Osteoblast (primary cell): ENCODE measurements at regions not wholly inside any gene's neighbourhood (a gene's known extent, or its start where the extent isn't known, plus 50 kb on each side); places are given as distances from the start of the nearest gene placed in this dataset.

Experiments used
- DNase-seq: peaks from one replicate; pipeline ENCODE4 v3.0.0; 2011; ENCODE audit warnings: low spot score, mixed read lengths; ENCODE audit not compliant: insufficient read length; ENCODE audit errors: missing footprints
- H2AFZ ChIP-seq: 2 replicates; pipeline ENCODE4 v1.6.0; 2011; ENCODE audit warnings: mild to moderate bottlenecking, low read length
- H3K27ac ChIP-seq: 2 replicates; pipeline ENCODE4 v1.5.1; 2011; ENCODE audit warnings: mild to moderate bottlenecking, low read depth, low read length, moderate library complexity
- H3K27me3 ChIP-seq: 2 replicates; pipeline ENCODE4 v1.6.0; 2012; ENCODE audit warnings: mild to moderate bottlenecking, control low read depth, inconsistent platforms, low read length, moderate library complexity; ENCODE audit not compliant: insufficient read depth
- H3K36me3 ChIP-seq: 2 replicates; pipeline ENCODE4 v1.5.1; 2011; ENCODE audit warnings: mild to moderate bottlenecking, low read length, control low read depth, moderate library complexity; ENCODE audit not compliant: insufficient read depth
- H3K4me1 ChIP-seq: 2 replicates; pipeline ENCODE4 v1.5.1; 2011; ENCODE audit warnings: mild to moderate bottlenecking, low read length, control low read depth, moderate library complexity; ENCODE audit not compliant: insufficient read depth
- H3K4me2 ChIP-seq: 2 replicates; pipeline ENCODE4 v1.6.0; 2011; ENCODE audit warnings: mild to moderate bottlenecking, low read length; ENCODE audit not compliant: insufficient read depth
- H3K4me3 ChIP-seq: fragments of 200-600 bp; sonication (generic); 3 replicates; pipeline ENCODE4 v1.5.1; 2012; ENCODE audit warnings: mild to moderate bottlenecking, low read length, inconsistent platforms; ENCODE audit not compliant: insufficient read depth
- H3K79me2 ChIP-seq: 2 replicates; pipeline ENCODE4 v1.6.0; 2012; ENCODE audit warnings: mild to moderate bottlenecking, low read length, control low read depth, inconsistent platforms; ENCODE audit not compliant: insufficient read depth
- H3K9me3 ChIP-seq: 2 replicates; pipeline ENCODE4 v1.5.1; 2011; ENCODE audit warnings: low read depth, low read length, control low read depth
- H4K20me1 ChIP-seq: 2 replicates; pipeline ENCODE4 v1.6.0; 2012; ENCODE audit warnings: mild to moderate bottlenecking, low read length, control low read depth; ENCODE audit not compliant: insufficient read depth
- TF ChIP-seq, protein P1 (sequence below): IDR thresholded peaks from 2 replicates; pipeline ENCODE4 v1.5.1; 2011; ENCODE audit warnings: mild to moderate bottlenecking, low read depth, low read length, moderate library complexity; ENCODE audit errors: extremely low read depth

DNA sequence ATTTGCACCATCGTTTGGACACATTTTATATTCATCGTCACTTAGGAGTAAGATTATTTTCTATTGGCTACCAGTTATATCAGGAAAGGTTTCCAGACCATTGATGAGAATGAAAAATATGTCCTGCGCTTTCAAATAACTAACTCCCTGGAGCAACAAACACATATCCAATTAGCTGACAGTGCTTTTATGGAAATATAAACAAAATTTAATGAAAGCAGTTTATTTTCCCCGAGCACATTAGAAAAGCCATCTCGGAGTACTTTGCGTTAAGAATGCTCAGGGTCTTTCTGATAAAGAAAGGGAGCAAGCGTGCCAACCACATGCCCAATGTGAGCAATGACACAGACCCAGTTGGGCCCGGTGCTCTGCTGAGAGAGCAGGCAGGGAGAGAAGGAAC lies 85.1 kb upstream of the ZPBP start:
- H3K4me3 ChIP-seq = no peak overlapping the region
- no peaks in the 10 kb centered on the region for H3K79me2 ChIP-seq
- no peak overlapping the region for H3K27ac ChIP-seq
- no peaks in the 10 kb centered on the region for H3K9me3 ChIP-seq
- H3K4me2 ChIP-seq = no peak overlapping the region
- no peaks in the 10 kb centered on the region for H3K36me3 ChIP-seq
- H3K27me3 ChIP-seq = no peaks in the 10 kb centered on the region
- TF ChIP-seq, protein P1, sequence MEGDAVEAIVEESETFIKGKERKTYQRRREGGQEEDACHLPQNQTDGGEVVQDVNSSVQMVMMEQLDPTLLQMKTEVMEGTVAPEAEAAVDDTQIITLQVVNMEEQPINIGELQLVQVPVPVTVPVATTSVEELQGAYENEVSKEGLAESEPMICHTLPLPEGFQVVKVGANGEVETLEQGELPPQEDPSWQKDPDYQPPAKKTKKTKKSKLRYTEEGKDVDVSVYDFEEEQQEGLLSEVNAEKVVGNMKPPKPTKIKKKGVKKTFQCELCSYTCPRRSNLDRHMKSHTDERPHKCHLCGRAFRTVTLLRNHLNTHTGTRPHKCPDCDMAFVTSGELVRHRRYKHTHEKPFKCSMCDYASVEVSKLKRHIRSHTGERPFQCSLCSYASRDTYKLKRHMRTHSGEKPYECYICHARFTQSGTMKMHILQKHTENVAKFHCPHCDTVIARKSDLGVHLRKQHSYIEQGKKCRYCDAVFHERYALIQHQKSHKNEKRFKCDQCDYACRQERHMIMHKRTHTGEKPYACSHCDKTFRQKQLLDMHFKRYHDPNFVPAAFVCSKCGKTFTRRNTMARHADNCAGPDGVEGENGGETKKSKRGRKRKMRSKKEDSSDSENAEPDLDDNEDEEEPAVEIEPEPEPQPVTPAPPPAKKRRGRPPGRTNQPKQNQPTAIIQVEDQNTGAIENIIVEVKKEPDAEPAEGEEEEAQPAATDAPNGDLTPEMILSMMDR = no peak
- no peaks in the 10 kb centered on the region for H3K4me1 ChIP-seq
- H4K20me1 ChIP-seq = no peaks in the 10 kb centered on the region
- DNase-seq = no peak
- no peak overlapping the region for H2AFZ ChIP-seq

DNA sequence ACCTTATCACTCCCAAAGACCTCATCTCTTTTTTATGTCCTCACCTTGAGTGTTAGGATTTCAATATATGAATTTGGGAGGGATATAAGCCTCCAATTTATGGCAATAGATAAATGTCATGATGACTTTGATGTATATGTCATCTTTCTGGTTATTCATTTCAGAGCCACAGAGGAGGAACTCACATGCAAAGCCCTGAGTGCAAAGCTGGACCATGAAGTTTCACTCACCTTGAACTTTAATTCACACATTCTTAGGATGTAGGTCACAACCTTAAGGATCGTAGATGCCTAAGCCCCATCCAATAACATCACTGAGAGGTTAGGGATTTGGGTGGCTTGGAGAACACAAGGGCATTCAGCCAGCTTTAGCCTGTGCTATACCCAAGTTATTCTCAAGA lies 81.9 kb upstream of the ZPBP start:
- H3K4me2 ChIP-seq = no peak overlapping the region
- H2AFZ ChIP-seq = no peak overlapping the region
- no peaks in the 10 kb centered on the region for H3K79me2 ChIP-seq
- H3K36me3 ChIP-seq = no peaks in the 10 kb centered on the region
- no peak overlapping the region for H3K4me3 ChIP-seq
- no peaks in the 10 kb centered on the region for H3K27me3 ChIP-seq
- TF ChIP-seq, protein P1 = no peak
- H3K4me1 ChIP-seq = no peaks in the 10 kb centered on the region
- no peak overlapping the region for H3K27ac ChIP-seq
- H4K20me1 ChIP-seq = no peaks in the 10 kb centered on the region
- DNase-seq = no peak
- no peaks in the 10 kb centered on the region for H3K9me3 ChIP-seq

DNA sequence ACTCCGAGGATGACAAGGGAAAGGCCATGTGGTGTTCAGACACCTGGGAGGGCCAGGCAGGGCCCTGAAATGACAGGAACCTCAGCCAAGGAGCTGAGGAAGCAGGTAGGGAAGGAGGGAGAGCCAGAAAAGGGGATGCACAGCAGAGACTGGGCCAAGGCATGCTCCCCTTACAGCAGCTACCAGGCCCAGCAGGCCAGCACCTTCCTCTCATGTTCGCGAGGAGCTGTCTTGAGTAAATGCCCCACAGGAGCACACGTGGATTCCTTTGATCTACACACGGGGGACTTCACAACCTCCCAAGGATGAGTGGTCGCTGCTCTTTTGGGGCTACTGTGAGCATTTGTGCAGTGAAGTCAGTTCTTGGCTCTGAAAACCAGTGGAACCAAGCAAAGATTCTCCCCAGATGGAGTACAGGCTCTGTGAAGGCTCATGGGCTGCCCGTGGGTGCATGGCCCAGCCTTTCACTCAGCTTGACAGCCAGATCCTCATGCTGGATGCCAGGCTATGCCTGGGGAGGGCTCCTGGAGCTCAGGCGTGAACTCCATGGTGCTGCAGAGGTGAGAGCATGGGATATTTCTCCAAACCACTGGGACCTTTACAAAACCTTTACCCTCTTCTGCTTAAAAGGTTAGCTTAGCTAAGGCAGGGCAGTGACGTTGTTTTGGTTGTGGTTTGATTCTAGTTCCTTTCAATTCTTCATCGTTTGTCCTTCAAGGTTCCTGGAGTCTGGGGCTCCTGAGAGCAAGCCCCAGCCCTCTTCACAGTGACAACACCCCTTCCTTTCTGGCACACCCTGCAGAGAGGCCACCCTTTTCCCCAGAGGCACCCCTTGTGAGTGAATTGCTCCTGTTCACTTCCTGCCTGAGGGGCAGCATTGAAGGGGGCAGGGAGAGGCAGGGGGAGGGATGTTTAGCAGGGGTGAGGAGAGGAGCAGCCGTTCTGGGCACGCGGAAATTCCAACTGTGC lies 74.2 kb upstream of the ZPBP start:
- Histone ChIP-seq H3K4me1 (no peaks in the 10 kb centered on the region), H3K79me2 (no peaks in the 10 kb centered on the region), H3K4me3 (no peak overlapping the region), H2AFZ (no peak overlapping the region), H4K20me1 (no peaks in the 10 kb centered on the region), H3K27me3 (no peaks in the 10 kb centered on the region), H3K27ac (no peak overlapping the region), H3K36me3 (no peaks in the 10 kb centered on the region), H3K9me3 (no peaks in the 10 kb centered on the region), H3K4me2 (no peak overlapping the region)
- TF ChIP-seq, protein P1 = no peak
- no peak for DNase-seq

DNA sequence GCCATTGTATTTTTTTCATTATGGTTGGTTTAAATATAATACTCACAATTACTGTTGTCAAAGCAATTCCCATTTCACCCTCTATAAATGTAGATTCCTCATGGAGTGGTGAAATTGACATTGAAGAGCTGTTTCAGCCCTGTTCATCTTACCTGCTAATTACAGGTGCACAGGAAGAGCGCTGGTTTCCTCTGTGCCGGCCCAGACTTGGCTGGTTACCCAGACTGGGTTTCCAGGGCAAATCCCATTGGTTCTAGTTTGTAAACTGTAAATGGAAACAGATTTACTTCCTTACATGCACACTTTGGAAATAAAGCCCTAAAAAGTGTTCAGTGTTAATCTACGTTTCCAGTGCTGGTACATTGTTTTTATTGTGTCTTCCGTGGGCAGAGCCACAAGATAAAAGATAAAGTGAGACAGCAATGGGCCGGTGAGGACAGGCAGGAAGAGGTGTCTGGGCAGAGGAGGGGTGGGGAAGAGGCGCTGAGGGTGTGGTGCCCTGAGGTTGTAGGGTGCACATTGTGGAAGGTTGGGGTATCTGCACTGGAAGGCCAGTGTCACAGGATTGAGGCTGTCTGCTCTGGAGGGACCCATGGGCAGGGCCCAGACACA lies 71.6 kb upstream of the ZPBP start:
- Histone ChIP-seq H3K9me3 (no peaks in the 10 kb centered on the region), H3K79me2 (no peaks in the 10 kb centered on the region), H3K27me3 (no peaks in the 10 kb centered on the region), H4K20me1 (no peaks in the 10 kb centered on the region), H3K4me1 (no peaks in the 10 kb centered on the region), H3K4me2 (no peak overlapping the region), H3K27ac (no peak overlapping the region), H3K36me3 (no peaks in the 10 kb centered on the region), H3K4me3 (no peak overlapping the region), H2AFZ (no peak overlapping the region)
- no peak for DNase-seq
- TF ChIP-seq, protein P1 = no peak
